Stomach (tissue), 8 donors: ENCODE measurements at regions not wholly inside any gene's neighbourhood (a gene's known extent, or its start where the extent isn't known, plus 50 kb on each side); places are given as distances from the start of the nearest gene placed in this dataset.
A peak's percentile ranks its signal among the peaks of the same experiment; 100 is the strongest.

Experiments
- DNase-seq, 2 donors: peaks; one replicate each; pipeline versions ENCODE4 v3.0.0 to v3.0.0-alpha.2; 2013 to 2019
- H3K27ac ChIP-seq, 5 donors: fragments of 200-600 bp in 4 of 5; sonication (generic) in 4 of 5; one replicate each; pipeline ENCODE4 v1.5.1; 2013 to 2019; ENCODE audit warnings: mild to moderate bottlenecking in 1 of 5, moderate library complexity in 1 of 5
- H3K27me3 ChIP-seq, 3 donors: fragments of 200-600 bp; sonication (generic); one replicate each; pipeline ENCODE4 v1.5.1; 2017 to 2019; ENCODE audit warnings: mixed run types in 1 of 3
- H3K36me3 ChIP-seq, 4 donors: fragments of 200-600 bp; sonication (generic); 1 replicate in 3 of 4; 2 replicates in 1 of 4; pipeline ENCODE4 v1.5.1; 2016 to 2019
- H3K4me1 ChIP-seq, 4 donors: fragments of 200-600 bp; sonication (generic); one replicate each; pipeline ENCODE4 v1.5.1; 2016 to 2019
- H3K4me3 ChIP-seq, 4 donors: fragments of 200-600 bp; sonication (generic) in 3 of 4; one replicate each; pipeline ENCODE4 v1.5.1; 2016 to 2019; ENCODE audit warnings: mild to moderate bottlenecking in 1 of 4
- H3K9me3 ChIP-seq, 4 donors: fragments of 200-600 bp; sonication (generic); one replicate each; pipeline ENCODE4 v1.5.1; 2016 to 2019
- CTCF ChIP-seq, 7 experiments: fragments of 450-650 bp in 4 of 7; fragments of 200-600 bp in 3 of 7; sonication (generic) in 3 of 7; IDR thresholded peaks; one replicate each; pipeline ENCODE4 v1.5.1; 2016 to 2019; ENCODE audit warnings: antibody characterized with exemption in 7 of 7, control low read depth in 2 of 7, mild to moderate bottlenecking in 1 of 7
- EP300 ChIP-seq: sonication (generic); formaldehyde crosslinking; IDR thresholded peaks from one replicate; pipeline ENCODE4 v1.6.1; 2017; ENCODE audit warnings: antibody characterized with exemption
- POLR2A ChIP-seq, 4 donors: fragments of 450-650 bp; IDR thresholded peaks; one replicate each; pipeline ENCODE4 v1.6.1; 2016; ENCODE audit warnings: antibody characterized with exemption in 4 of 4, control low read depth in 2 of 4, mild to moderate bottlenecking in 1 of 4, moderate library complexity in 1 of 4
- POLR2AphosphoS5 ChIP-seq, 3 donors: sonication (generic); formaldehyde crosslinking; IDR thresholded peaks; one replicate each; pipeline ENCODE4 v1.6.1; 2016; ENCODE audit warnings: antibody characterized with exemption in 3 of 3
- WGBS, 5 donors: extraction: QIAGEN DNeasy Blood & Tissue Kit in 3 of 5; methylation state at CpG; one replicate each; pipeline versions ENCODE4 v1.1.5 to v1.1.7; 2013 to 2018; 5-methylcytosine and 5-hydroxymethylcytosine counted together
- intact Hi-C: fragments of 100-400 bp; cut with DNase I; formaldehyde crosslinking; loops from one replicate; pipeline ENCODE4 v1.15.1; 2023; ENCODE audit warnings: low total_unique reads
- donor health status: healthy with polysubstance abuse.
- donor health status: Bipolar disorder and iron deficiency.
- donor health status: healthy.

- WGBS, 5 donors = 77 to 90% (median 88%) methylated on average over 1 to 8 of the region's 8 CpGs
- Histone ChIP-seq H3K36me3 (no peaks in the 10 kb centered on the region), H3K27me3 (no peaks in the 10 kb centered on the region), H3K9me3 (no peaks in the 10 kb centered on the region), H3K4me1 (peaks cover 0 to 7% (median 0%) of the 10 kb centered on the region in 4 donors), H3K4me3 (no peak overlapping the region), H3K27ac (no peak overlapping the region)
- DNase-seq = no peak
- TF ChIP-seq EP300 = no peak
- no peak for TF ChIP-seq POLR2AphosphoS5 (IDR thresholded peaks at IDR 0.05)
- TF ChIP-seq POLR2A (IDR thresholded peaks at IDR 0.05) = no peak
- TF ChIP-seq CTCF (IDR thresholded peaks at IDR 0.05) = no peak
- intact Hi-C loops = no loop called here
Measured at GRCh38 chr20:19022118-19022575, 190.3 kb upstream of the SLC24A3 start.

- no peak for DNase-seq
- H3K36me3 ChIP-seq = no peaks in the 10 kb centered on the region
- intact Hi-C loops = no loop called here
- WGBS, 5 donors = 82 to 90% (median 86%) methylated on average over 11 of the region's 11 CpGs
- no peak overlapping the region for H3K27ac ChIP-seq
- H3K27me3 ChIP-seq = no peaks in the 10 kb centered on the region
- H3K4me1 ChIP-seq = peaks cover 0 to 7% (median 0%) of the 10 kb centered on the region in 4 donors
- TF ChIP-seq CTCF (IDR thresholded peaks at IDR 0.05) = no peak
- no peak for TF ChIP-seq POLR2AphosphoS5 (IDR thresholded peaks at IDR 0.05)
- TF ChIP-seq EP300 = no peak
- no peak for TF ChIP-seq POLR2A (IDR thresholded peaks at IDR 0.05)
- no peaks in the 10 kb centered on the region for H3K9me3 ChIP-seq
- no peak overlapping the region for H3K4me3 ChIP-seq
Measured at GRCh38 chr20:19022791-19023448, 189.5 kb upstream of the SLC24A3 start.

GRCh38 chr20:19024296-19025035, 188.0 kb upstream of the SLC24A3 start:
- peaks cover 0 to 4% (median 0%) of the 10 kb centered on the region in 4 donors for H3K9me3 ChIP-seq
- H3K27me3 ChIP-seq = no peaks in the 10 kb centered on the region
- intact Hi-C loops = no loop called here
- WGBS, 5 donors = 67 to 77% (median 70%) methylated on average over 11 of the region's 11 CpGs
- H3K27ac ChIP-seq = no peak overlapping the region
- H3K4me3 ChIP-seq = no peak overlapping the region
- DNase-seq = peak in 1 of 2 donors; percentile 14
- no peaks in the 10 kb centered on the region for H3K36me3 ChIP-seq
- TF ChIP-seq CTCF (IDR thresholded peaks at IDR 0.05) = no peak
- no peak for TF ChIP-seq POLR2AphosphoS5 (IDR thresholded peaks at IDR 0.05)
- TF ChIP-seq EP300 = no peak
- no peak for TF ChIP-seq POLR2A (IDR thresholded peaks at IDR 0.05)
- H3K4me1 ChIP-seq = peaks cover 0 to 7% (median 0%) of the 10 kb centered on the region in 4 donors

GRCh38 chr20:19025430-19026120, 186.9 kb upstream of the SLC24A3 start:
- Histone ChIP-seq H3K27ac (no peak overlapping the region), H3K9me3 (peaks cover 0 to 4% (median 0%) of the 10 kb centered on the region in 4 donors), H3K4me1 (peaks cover 0 to 7% (median 0%) of the 10 kb centered on the region in 4 donors), H3K4me3 (no peak overlapping the region), H3K36me3 (no peaks in the 10 kb centered on the region), H3K27me3 (no peaks in the 10 kb centered on the region)
- 74 to 84% (median 77%) methylated on average over 3 to 5 of the region's 5 CpGs for WGBS, 5 donors
- no peak for DNase-seq
- intact Hi-C loops = no loop called here
- TF ChIP-seq POLR2AphosphoS5 (IDR thresholded peaks at IDR 0.05) (no peak), POLR2A (IDR thresholded peaks at IDR 0.05) (no peak), EP300 (no peak), CTCF (IDR thresholded peaks at IDR 0.05) (no peak)
